ENCODE measurements at regions not wholly inside any gene's neighbourhood (a gene's known extent, or its start where the extent isn't known, plus 50 kb on each side); places are given as distances from the start of the nearest gene placed in this dataset.

GRCh38 chr3:147640781-147641180, 231.6 kb downstream of the ZIC1 start:
- TF ChIP-seq, protein P1, sequence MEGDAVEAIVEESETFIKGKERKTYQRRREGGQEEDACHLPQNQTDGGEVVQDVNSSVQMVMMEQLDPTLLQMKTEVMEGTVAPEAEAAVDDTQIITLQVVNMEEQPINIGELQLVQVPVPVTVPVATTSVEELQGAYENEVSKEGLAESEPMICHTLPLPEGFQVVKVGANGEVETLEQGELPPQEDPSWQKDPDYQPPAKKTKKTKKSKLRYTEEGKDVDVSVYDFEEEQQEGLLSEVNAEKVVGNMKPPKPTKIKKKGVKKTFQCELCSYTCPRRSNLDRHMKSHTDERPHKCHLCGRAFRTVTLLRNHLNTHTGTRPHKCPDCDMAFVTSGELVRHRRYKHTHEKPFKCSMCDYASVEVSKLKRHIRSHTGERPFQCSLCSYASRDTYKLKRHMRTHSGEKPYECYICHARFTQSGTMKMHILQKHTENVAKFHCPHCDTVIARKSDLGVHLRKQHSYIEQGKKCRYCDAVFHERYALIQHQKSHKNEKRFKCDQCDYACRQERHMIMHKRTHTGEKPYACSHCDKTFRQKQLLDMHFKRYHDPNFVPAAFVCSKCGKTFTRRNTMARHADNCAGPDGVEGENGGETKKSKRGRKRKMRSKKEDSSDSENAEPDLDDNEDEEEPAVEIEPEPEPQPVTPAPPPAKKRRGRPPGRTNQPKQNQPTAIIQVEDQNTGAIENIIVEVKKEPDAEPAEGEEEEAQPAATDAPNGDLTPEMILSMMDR (IDR thresholded peaks at IDR 0.05) = no peak
- TF ChIP-seq POLR2A (IDR thresholded peaks at IDR 0.05) = no peak
